CD4-positive, alpha-beta T cell (primary cell): ENCODE measurements at regions not wholly inside any gene's neighbourhood (a gene's known extent, or its start where the extent isn't known, plus 50 kb on each side); places are given as distances from the start of the nearest gene placed in this dataset.
"Not testable (repeated sequence)": the region's sequence is repeated elsewhere in the genome, so short reads cannot be mapped to it uniquely, and the experiment has no call there.

Experiments used
- ATAC-seq: fragments of 200-7000 bp; cut with Tn5 transposase; one replicate; pipeline ENCODE4 v1.10.0; 2022; ENCODE audit warnings: mild to moderate bottlenecking; ENCODE audit not compliant: poor library complexity
- CTCF ChIA-PET: fragments of 350-600 bp; sonication (Branson Sonifier 250); formaldehyde crosslinking; loops from one replicate; lab custom pipeline; 2021; ENCODE audit warnings: antibody characterized with exemption, inconsistent platforms; lab: Charles Lee
- POLR2A ChIA-PET: fragments of 350-600 bp; sonication (Branson Sonifier 250); formaldehyde crosslinking; loops from one replicate; lab custom pipeline; 2021; ENCODE audit warnings: antibody characterized with exemption, inconsistent platforms; lab: Charles Lee
- DNase-seq, 14 experiments: peaks; one replicate each; pipeline ENCODE4 v3.0.0-alpha.2; 2013 to 2020; ENCODE audit warnings: mixed read lengths in 2 of 14
- H3K27ac ChIP-seq, 2 donors: one replicate each; pipeline versions ENCODE4 v1.5.1 to v1.7.0; 2013; ENCODE audit warnings: low read length in 2 of 2, low read depth in 1 of 2, mild to moderate bottlenecking in 1 of 2
- H3K27me3 ChIP-seq, 2 experiments: 1 replicate in 1 of 2; 2 replicates in 1 of 2; pipeline versions ENCODE4 v1.6.1 to v1.7.0; 2013; ENCODE audit warnings: low read length in 2 of 2, control low read depth in 1 of 2, mild to moderate bottlenecking in 1 of 2, moderate library complexity in 1 of 2; ENCODE audit not compliant: insufficient read depth in 2 of 2, control insufficient read depth in 1 of 2
- H3K36me3 ChIP-seq: one replicate; pipeline ENCODE4 v1.6.1; 2013; ENCODE audit warnings: low read length, control low read depth; ENCODE audit not compliant: insufficient read depth
- H3K4me1 ChIP-seq: one replicate; pipeline ENCODE4 v1.6.1; 2013; ENCODE audit warnings: low read length, control low read depth; ENCODE audit not compliant: insufficient read depth
- H3K4me3 ChIP-seq: one replicate; pipeline ENCODE4 v1.5.1; 2013; ENCODE audit warnings: mild to moderate bottlenecking, low read length, moderate library complexity
- H3K9me3 ChIP-seq, 2 experiments: 1 replicate in 1 of 2; 2 replicates in 1 of 2; pipeline versions ENCODE4 v1.6.1 to v1.7.0; 2013; ENCODE audit warnings: low read length in 2 of 2, mild to moderate bottlenecking in 2 of 2, control low read depth in 1 of 2, moderate library complexity in 1 of 2; ENCODE audit not compliant: control insufficient read depth in 1 of 2, insufficient read depth in 1 of 2
- H3K27ac Mint-ChIP-seq: one replicate; pipeline ENCODE4 v1.8.0; 2020; ENCODE audit warnings: mixed read lengths
- H3K27me3 Mint-ChIP-seq: one replicate; pipeline ENCODE4 v1.8.0; 2021; ENCODE audit warnings: mixed read lengths
- H3K36me3 Mint-ChIP-seq: one replicate; pipeline ENCODE4 v1.8.0; 2021; ENCODE audit warnings: low read depth, mixed read lengths
- H3K4me1 Mint-ChIP-seq: one replicate; pipeline ENCODE4 v1.8.0; 2021; ENCODE audit warnings: low read depth, mixed read lengths
- H3K4me3 Mint-ChIP-seq: one replicate; pipeline ENCODE4 v1.8.0; 2020; ENCODE audit warnings: mild to moderate bottlenecking, mixed read lengths
- H3K9me3 Mint-ChIP-seq: one replicate; pipeline ENCODE4 v1.8.0; 2020; ENCODE audit warnings: mixed read lengths
- intact Hi-C, 2 experiments: fragments of 100-400 bp; cut with DNase I in 1 of 2; cut with micrococcal nuclease in 1 of 2; formaldehyde crosslinking; loops; one replicate each; pipeline versions ENCODE4 v1.15.1 to v1.9.0; 2023 to 2025; cut with DNase I, micrococcal nuclease
- TF ChIP-seq, protein P1 (sequence below): fragments of 200-600 bp; IDR thresholded peaks from one replicate; pipeline ENCODE4 v1.8.0; 2022; ENCODE audit warnings: antibody characterized with exemption, mild to moderate bottlenecking

DNA sequence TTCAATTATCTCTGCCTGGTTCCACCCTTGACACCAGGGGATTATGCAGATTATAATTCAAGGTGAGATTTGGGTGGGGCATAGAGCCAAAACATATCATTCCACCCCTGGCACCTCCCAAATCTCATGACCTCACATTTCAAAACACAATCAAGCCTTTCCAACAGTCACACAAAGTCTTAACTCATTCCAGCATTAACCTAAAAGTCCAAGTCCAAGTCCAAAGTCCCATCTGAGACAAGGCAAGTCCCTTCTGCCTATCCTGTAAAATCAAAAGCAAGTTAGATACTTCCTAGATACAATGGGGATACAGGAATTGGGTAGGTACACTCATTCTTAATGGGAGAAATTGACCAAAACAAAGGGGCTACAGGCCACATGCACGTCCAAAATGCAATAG, 73.7 kb upstream of the SLC24A3 start:
- Mint-ChIP-seq H3K9me3 (peaks cover 15% of the 10 kb centered on the region), H3K27me3 (no peaks in the 10 kb centered on the region), H3K27ac (no peak overlapping the region), H3K36me3 (no peaks in the 10 kb centered on the region), H3K4me1 (no peaks in the 10 kb centered on the region), H3K4me3 (no peak overlapping the region)
- DNase-seq (no peak), ATAC-seq (no peak)
- ChIA-PET CTCF (no interaction called here), POLR2A (no interaction called here)
- no peak overlapping the region for H3K27ac ChIP-seq
- H3K36me3 ChIP-seq = no peaks in the 10 kb centered on the region
- no peaks in the 10 kb centered on the region for H3K9me3 ChIP-seq
- TF ChIP-seq, protein P1, sequence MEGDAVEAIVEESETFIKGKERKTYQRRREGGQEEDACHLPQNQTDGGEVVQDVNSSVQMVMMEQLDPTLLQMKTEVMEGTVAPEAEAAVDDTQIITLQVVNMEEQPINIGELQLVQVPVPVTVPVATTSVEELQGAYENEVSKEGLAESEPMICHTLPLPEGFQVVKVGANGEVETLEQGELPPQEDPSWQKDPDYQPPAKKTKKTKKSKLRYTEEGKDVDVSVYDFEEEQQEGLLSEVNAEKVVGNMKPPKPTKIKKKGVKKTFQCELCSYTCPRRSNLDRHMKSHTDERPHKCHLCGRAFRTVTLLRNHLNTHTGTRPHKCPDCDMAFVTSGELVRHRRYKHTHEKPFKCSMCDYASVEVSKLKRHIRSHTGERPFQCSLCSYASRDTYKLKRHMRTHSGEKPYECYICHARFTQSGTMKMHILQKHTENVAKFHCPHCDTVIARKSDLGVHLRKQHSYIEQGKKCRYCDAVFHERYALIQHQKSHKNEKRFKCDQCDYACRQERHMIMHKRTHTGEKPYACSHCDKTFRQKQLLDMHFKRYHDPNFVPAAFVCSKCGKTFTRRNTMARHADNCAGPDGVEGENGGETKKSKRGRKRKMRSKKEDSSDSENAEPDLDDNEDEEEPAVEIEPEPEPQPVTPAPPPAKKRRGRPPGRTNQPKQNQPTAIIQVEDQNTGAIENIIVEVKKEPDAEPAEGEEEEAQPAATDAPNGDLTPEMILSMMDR = no peak
- intact Hi-C loops = no loop called here
- H3K27me3 ChIP-seq = no peaks in the 10 kb centered on the region
- no peak overlapping the region for H3K4me3 ChIP-seq
- H3K4me1 ChIP-seq = no peaks in the 10 kb centered on the region

DNA sequence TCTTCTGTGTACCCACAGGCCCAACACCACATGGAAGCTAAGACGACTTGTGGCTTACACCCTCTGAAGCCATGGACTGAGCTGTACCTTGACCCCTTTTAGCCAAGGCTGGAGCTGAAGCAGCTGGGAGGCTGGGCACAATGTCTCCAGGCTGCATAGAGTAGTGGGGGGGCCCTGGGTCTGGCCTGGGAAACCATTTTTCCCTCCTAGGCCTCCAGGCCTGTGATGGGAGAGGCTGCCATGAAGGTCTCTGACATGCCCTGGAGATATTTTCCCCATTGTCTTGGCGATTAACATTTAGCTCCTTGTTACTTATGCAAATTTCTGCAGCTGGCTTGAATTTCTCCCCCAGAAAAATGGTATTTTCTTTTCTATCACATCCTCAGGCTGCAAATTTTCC, 72.9 kb upstream of the SLC24A3 start:
- H3K4me1 Mint-ChIP-seq, CTCF ChIA-PET, H3K36me3 Mint-ChIP-seq, ATAC-seq, H3K27me3 ChIP-seq, DNase-seq, POLR2A ChIA-PET, intact Hi-C loops, H3K4me3 Mint-ChIP-seq, H3K27me3 Mint-ChIP-seq, H3K4me1 ChIP-seq, H3K36me3 ChIP-seq, H3K27ac Mint-ChIP-seq, H3K9me3 ChIP-seq, H3K4me3 ChIP-seq, H3K27ac ChIP-seq: not testable (repeated sequence)
- H3K9me3 Mint-ChIP-seq = peaks cover 15% of the 10 kb centered on the region

DNA sequence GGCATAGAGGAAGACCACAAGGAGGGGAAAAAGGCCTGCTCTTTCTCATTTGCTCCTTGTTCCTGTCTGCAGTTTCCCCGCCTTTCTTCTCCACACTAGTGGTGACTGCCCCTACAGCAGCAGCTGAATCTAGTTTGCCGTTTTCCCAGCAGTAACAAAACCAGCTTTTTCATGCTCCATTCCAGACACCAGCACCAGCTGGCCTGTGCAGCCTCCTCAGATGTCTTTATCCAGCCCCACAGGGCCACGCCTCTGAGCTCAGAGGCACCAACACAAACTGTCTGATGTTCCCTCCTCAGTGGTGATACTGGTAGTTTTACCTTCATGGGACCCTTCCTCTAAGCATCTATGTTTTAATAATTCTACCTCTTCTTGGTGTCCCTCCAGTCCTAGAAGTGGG, 70.4 kb upstream of the SLC24A3 start:
- Histone ChIP-seq H3K9me3 (no peaks in the 10 kb centered on the region), H3K27ac (no peak overlapping the region), H3K4me3 (no peak overlapping the region), H3K27me3 (no peaks in the 10 kb centered on the region), H3K4me1 (no peaks in the 10 kb centered on the region), H3K36me3 (no peaks in the 10 kb centered on the region)
- Mint-ChIP-seq H3K27ac (no peak overlapping the region), H3K27me3 (no peaks in the 10 kb centered on the region), H3K36me3 (no peaks in the 10 kb centered on the region), H3K4me3 (no peak overlapping the region), H3K4me1 (no peaks in the 10 kb centered on the region), H3K9me3 (peaks cover 9% of the 10 kb centered on the region)
- no peak for DNase-seq
- CTCF ChIA-PET = no interaction called here
- POLR2A ChIA-PET = no interaction called here
- no peak for ATAC-seq
- TF ChIP-seq, protein P1 = no peak
- intact Hi-C loops = no loop called here

DNA sequence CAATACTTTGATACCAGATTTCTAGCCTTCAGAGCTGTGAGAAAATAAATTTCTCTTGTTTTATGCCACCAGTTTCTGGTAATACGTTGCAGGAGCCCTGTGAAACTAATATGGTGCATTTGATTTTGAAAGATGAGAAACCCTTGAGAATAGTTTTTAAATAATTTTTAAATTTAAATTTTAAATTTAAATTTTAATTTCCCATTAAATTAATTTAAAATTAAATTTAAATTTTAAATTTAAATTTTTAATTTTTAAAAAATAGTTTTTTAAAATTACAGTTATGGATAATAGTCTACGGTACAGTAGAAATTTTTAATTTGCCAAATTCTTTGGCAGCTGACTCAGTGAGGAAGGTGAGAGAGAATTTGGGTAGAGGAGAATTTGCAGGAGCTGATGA, 68.6 kb upstream of the SLC24A3 start:
- Histone ChIP-seq H3K9me3 (no peaks in the 10 kb centered on the region), H3K36me3 (no peaks in the 10 kb centered on the region), H3K27ac (no peak overlapping the region), H3K4me3 (no peak overlapping the region), H3K4me1 (no peaks in the 10 kb centered on the region), H3K27me3 (no peaks in the 10 kb centered on the region)
- ChIA-PET POLR2A (no interaction called here), CTCF (no interaction called here)
- TF ChIP-seq, protein P1 = no peak
- Mint-ChIP-seq H3K36me3 (no peaks in the 10 kb centered on the region), H3K27ac (no peak overlapping the region), H3K9me3 (peaks cover 6% of the 10 kb centered on the region), H3K4me1 (no peaks in the 10 kb centered on the region), H3K27me3 (no peaks in the 10 kb centered on the region), H3K4me3 (no peak overlapping the region)
- no peak for DNase-seq
- no peak for ATAC-seq
- intact Hi-C loops = no loop called here
